Right lobe of liver (tissue), 4 donors: ENCODE measurements at regions not wholly inside any gene's neighbourhood (a gene's known extent, or its start where the extent isn't known, plus 50 kb on each side); places are given as distances from the start of the nearest gene placed in this dataset.

Source experiments
- POLR2A ChIP-seq: fragments of 450-650 bp; IDR thresholded peaks from one replicate; pipeline ENCODE4 v1.6.1; 2017; ENCODE audit warnings: antibody characterized with exemption, mild to moderate bottlenecking
- TF ChIP-seq, protein P1 (sequence below), 4 donors: fragments of 200-600 bp in 3 of 4; fragments of 450-650 bp in 1 of 4; IDR thresholded peaks; one replicate each; pipeline versions ENCODE4 v1.5.1 to v1.8.0; 2016 to 2022; ENCODE audit warnings: antibody characterized with exemption in 4 of 4, mild to moderate bottlenecking in 2 of 4
- donor health status: DM: no; HTN: no; CAD: no.
- donor health status: DM: no; HTN: no; CAD: no.
- donor health status: DM: no; HTN: yes; CAD: no.

DNA sequence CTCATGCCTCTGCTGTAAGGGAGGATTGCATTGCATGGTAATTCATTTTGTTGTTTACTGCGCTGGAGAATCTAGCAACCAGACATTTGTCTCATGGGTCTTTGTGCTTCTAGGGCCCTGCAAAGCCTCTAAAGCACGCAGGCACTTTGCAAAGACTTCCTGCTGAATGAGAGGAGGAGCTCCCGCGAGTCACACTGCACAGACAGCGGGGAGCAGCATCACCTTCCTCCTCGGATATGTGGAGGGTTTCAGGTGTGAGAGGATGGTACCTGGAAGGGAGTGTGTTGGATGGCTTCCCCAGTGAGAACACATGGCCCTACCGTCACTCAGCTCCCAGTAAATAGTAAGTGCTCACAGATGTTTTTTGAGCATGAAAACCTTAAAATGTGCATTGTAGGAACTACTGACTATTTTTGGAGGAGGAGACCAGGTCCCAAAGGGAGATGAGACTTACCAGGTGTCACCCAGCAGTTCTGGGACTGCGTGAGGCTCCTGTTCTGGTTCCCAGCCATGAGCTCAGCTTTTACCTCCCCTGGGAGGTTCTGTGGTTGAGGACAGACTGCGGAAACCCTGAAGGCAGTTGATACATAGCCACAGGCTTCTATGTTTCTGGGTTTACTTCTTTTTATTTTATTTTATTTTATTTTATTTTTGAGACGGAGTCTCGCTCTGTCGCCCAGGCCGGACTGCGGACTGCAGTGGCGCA, 278.0 kb downstream of the FGF9 start:
- no peak for TF ChIP-seq POLR2A
- TF ChIP-seq, protein P1, sequence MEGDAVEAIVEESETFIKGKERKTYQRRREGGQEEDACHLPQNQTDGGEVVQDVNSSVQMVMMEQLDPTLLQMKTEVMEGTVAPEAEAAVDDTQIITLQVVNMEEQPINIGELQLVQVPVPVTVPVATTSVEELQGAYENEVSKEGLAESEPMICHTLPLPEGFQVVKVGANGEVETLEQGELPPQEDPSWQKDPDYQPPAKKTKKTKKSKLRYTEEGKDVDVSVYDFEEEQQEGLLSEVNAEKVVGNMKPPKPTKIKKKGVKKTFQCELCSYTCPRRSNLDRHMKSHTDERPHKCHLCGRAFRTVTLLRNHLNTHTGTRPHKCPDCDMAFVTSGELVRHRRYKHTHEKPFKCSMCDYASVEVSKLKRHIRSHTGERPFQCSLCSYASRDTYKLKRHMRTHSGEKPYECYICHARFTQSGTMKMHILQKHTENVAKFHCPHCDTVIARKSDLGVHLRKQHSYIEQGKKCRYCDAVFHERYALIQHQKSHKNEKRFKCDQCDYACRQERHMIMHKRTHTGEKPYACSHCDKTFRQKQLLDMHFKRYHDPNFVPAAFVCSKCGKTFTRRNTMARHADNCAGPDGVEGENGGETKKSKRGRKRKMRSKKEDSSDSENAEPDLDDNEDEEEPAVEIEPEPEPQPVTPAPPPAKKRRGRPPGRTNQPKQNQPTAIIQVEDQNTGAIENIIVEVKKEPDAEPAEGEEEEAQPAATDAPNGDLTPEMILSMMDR (IDR thresholded peaks at IDR 0.05) = no peak
